G401.6 (cell line): ENCODE measurements at regions not wholly inside any gene's neighbourhood (a gene's known extent, or its start where the extent isn't known, plus 50 kb on each side); places are given as distances from the start of the nearest gene placed in this dataset.

Experiments used
- FAIRE-seq: peaks from 2 replicates; lab custom pipeline; 2012; peaks lifted over from hg19 to GRCh38; lab: Jason Lieb, UNC

DNA sequence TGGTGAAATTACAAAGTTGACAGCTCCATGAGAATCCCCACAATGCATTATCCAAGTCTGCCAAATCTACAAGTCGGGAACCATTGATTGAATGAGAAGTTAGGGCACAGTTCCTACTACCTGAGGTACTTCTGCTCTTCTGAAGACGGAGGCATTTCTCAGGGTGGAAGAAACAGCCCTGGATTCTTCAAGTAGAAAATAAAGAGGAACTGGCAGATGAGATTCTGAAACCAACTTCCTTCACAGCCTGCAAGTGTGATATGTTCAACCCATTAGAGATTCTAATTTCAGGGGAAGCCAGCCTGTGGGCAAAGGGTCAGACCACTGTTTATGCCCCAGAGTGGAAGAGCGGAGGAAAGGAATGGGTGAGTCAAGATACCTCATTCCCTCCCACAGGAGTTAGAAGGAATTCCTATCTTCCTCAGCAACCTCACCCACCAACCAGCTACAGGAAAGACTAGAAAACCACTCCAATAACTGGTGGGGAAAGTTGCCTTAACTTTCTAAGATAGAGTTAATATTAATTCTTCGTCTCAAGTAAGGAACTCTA lies 50.5 kb upstream of the BMPER start:
- no peak for FAIRE-seq
